Ovary (tissue), 3 donors: ENCODE measurements at regions not wholly inside any gene's neighbourhood (a gene's known extent, or its start where the extent isn't known, plus 50 kb on each side); places are given as distances from the start of the nearest gene placed in this dataset.

Experiments used
- CTCF ChIP-seq, 3 donors: fragments of 450-650 bp in 2 of 3; fragments of 200-600 bp in 1 of 3; IDR thresholded peaks; one replicate each; pipeline versions ENCODE4 v1.5.1 to v1.8.0; 2016 to 2022; ENCODE audit warnings: antibody characterized with exemption in 3 of 3, mild to moderate bottlenecking in 1 of 3
- EP300 ChIP-seq: sonication (generic); formaldehyde crosslinking; IDR thresholded peaks from one replicate; pipeline ENCODE4 v1.6.1; 2017; ENCODE audit warnings: antibody characterized with exemption
- donor health status: DM: no; HTN: no; CAD: no.

GRCh38 chr3:197375001-197375441, 76.6 kb upstream of the DLG1 start:
- TF ChIP-seq EP300 (no peak), CTCF (IDR thresholded peaks at IDR 0.05) (no peak)
